AG10803 (cell line): ENCODE measurements at regions not wholly inside any gene's neighbourhood (a gene's known extent, or its start where the extent isn't known, plus 50 kb on each side); places are given as distances from the start of the nearest gene placed in this dataset.

Experiments
- DNase-seq: peaks from one replicate; pipeline ENCODE4 v3.0.0; 2010; ENCODE audit warnings: low read depth
- H3K4me3 ChIP-seq: 2 replicates; pipeline ENCODE4 v1.5.1; 2011; ENCODE audit warnings: mild to moderate bottlenecking, low read length, control low read depth
- TF ChIP-seq, protein P1 (sequence below): conservative IDR thresholded peaks from 2 replicates; pipeline ENCODE4 v1.5.1; 2011; ENCODE audit warnings: mild to moderate bottlenecking, low read length, control low read depth, inconsistent platforms

DNA sequence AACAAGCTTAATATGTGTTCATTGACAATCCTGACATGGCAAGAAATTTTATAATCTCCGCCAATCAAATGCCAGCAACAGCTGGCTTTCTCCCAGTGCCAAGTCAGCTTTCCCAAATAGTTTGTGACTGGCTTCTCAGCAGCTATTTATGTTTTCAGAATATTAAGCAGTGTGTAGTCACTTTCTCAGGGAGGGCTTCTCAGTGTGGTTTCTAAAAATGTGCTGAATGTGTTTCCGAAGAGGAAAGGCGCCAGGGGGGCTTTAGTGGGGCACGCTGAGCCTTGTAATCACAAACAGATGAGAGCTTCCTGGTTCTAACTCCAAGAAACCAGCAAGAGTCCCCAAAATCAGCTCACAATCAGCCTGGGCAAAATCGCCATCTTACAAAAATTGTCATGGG is 258.7 kb upstream of the CPEB2 start:
- no peak overlapping the region for H3K4me3 ChIP-seq
- TF ChIP-seq, protein P1, sequence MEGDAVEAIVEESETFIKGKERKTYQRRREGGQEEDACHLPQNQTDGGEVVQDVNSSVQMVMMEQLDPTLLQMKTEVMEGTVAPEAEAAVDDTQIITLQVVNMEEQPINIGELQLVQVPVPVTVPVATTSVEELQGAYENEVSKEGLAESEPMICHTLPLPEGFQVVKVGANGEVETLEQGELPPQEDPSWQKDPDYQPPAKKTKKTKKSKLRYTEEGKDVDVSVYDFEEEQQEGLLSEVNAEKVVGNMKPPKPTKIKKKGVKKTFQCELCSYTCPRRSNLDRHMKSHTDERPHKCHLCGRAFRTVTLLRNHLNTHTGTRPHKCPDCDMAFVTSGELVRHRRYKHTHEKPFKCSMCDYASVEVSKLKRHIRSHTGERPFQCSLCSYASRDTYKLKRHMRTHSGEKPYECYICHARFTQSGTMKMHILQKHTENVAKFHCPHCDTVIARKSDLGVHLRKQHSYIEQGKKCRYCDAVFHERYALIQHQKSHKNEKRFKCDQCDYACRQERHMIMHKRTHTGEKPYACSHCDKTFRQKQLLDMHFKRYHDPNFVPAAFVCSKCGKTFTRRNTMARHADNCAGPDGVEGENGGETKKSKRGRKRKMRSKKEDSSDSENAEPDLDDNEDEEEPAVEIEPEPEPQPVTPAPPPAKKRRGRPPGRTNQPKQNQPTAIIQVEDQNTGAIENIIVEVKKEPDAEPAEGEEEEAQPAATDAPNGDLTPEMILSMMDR, result no peak
- DNase-seq, result peak; percentile 4

DNA sequence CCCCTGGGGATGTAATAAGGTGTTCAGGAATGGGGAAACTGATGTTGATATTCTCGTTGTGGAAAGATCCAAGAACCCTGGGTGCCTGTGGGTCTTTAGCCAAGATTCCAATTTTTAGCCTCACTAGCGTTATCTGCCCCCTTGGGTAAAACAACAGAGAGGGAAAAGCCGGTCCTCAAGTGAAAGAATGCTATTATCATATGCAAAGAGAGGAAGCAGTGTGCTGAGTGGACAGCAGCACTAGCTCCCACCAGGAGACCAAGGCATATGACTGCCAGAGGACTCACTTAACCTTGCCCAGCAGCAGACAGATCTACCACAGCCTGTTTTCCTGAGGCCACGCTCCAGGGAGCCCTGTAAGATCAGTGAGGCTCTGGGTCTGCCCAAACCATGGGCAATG is 257.9 kb upstream of the CPEB2 start:
- DNase-seq, result no peak
- no peak overlapping the region for H3K4me3 ChIP-seq
- TF ChIP-seq, protein P1, result no peak

GRCh38 chr4:14749910-14750309 is 252.4 kb upstream of the CPEB2 start:
- no peak overlapping the region for H3K4me3 ChIP-seq
- peak; percentile 12 for DNase-seq

DNA sequence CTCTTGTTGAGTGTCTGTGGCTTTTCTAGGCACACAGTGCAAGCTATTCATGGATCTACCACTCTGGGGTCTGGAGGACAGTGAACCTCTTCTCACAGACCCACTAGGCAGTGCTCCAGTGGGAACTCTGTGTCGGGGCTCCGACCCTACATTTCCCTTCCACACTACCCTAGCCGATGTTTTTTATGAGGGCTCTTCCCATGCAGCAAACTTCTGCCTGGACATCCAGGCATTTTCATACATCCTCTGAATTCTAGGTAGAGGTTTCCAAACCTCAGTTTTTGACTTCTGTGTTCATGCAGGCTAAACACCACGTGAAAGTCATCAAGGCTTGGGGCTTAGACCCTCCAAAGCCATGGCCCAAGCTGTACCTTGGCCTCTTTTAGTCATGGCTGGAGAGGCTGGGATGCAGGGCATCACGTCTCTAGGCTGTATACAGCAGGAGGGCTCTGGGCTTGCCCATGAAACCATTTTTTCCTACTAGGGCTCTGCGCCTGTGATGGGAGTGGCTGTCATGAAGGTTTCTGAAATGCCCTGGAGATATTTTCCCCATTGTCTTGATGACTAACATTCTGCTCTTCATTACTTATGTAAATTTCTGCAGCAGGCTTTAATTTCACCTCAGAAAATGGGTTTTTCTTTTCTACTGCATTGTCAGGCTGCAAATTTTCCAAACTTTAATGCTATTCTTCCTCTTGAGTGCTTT is 249.8 kb upstream of the CPEB2 start:
- TF ChIP-seq, protein P1, result no peak
- no peak overlapping the region for H3K4me3 ChIP-seq
- no peak for DNase-seq

More at GRCh38 chr4:14749910-14750309, 252.4 kb upstream of the CPEB2 start:
- TF ChIP-seq, protein P1, result peak; percentile 40

DNA sequence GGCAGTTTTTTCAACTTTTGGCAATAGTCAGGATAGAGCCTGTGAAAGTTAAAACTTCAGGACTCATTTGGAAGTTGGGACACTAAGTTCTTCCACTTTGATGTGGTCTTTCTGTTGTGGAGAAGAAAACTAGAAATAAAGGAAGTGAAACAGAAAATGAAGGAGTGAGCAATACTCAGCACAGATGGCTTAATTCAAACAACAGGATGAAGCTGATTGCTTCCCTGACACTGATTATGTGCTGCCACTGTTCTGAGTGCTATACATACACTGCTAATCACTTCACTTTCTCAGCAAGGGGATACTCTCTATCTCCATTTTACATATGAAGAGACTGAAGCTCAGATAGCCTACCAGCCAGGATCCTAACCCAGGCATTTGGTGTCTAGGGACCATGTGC is 235.1 kb upstream of the CPEB2 start:
- DNase-seq, result no peak
- no peak overlapping the region for H3K4me3 ChIP-seq
- TF ChIP-seq, protein P1, result no peak

GRCh38 chr4:14768449-14768848 is 233.8 kb upstream of the CPEB2 start:
- TF ChIP-seq, protein P1, result no peak
- no peak for DNase-seq
- H3K4me3 ChIP-seq, result no peak overlapping the region

GRCh38 chr4:14769993-14770392 is 232.3 kb upstream of the CPEB2 start:
- H3K4me3 ChIP-seq, result no peak overlapping the region
- TF ChIP-seq, protein P1, result no peak
- no peak for DNase-seq
